Liver (tissue), 8 donors: ENCODE measurements at regions not wholly inside any gene's neighbourhood (a gene's known extent, or its start where the extent isn't known, plus 50 kb on each side); places are given as distances from the start of the nearest gene placed in this dataset.

Experiments
- DNase-seq: peaks from one replicate; pipeline ENCODE4 v3.0.0-alpha.2; 2017; ENCODE audit warnings: low spot score
- H3K27ac ChIP-seq, 2 donors: one replicate each; pipeline ENCODE4 v1.7.0; 2013; ENCODE audit warnings: inconsistent platforms in 2 of 2, low read length in 2 of 2, control low read depth in 1 of 2, low read depth in 1 of 2, mild to moderate bottlenecking in 1 of 2
- H3K27me3 ChIP-seq, 4 donors: one replicate each; pipeline versions ENCODE4 v1.6.1 to v1.7.0; 2013; ENCODE audit warnings: low read length in 3 of 4, inconsistent platforms in 1 of 4, mild to moderate bottlenecking in 1 of 4, moderate library complexity in 1 of 4; ENCODE audit not compliant: control insufficient read depth in 4 of 4, insufficient read depth in 4 of 4
- H3K36me3 ChIP-seq, 4 donors: one replicate each; pipeline versions ENCODE4 v1.6.1 to v1.7.0; 2013; ENCODE audit warnings: low read length in 3 of 4, mild to moderate bottlenecking in 3 of 4, low read depth in 1 of 4, moderate library complexity in 1 of 4; ENCODE audit not compliant: control insufficient read depth in 4 of 4, insufficient read depth in 3 of 4
- H3K4me1 ChIP-seq, 4 donors: one replicate each; pipeline versions ENCODE4 v1.6.1 to v1.7.0; 2013; ENCODE audit warnings: low read length in 3 of 4, mild to moderate bottlenecking in 3 of 4, moderate library complexity in 1 of 4; ENCODE audit not compliant: control insufficient read depth in 4 of 4, insufficient read depth in 4 of 4
- H3K4me3 ChIP-seq, 3 donors: one replicate each; pipeline versions ENCODE4 v1.6.1 to v1.7.0; 2013; ENCODE audit warnings: low read length in 3 of 3, control low read depth in 1 of 3, low read depth in 1 of 3, mild to moderate bottlenecking in 1 of 3
- H3K9ac ChIP-seq, 2 donors: one replicate each; pipeline ENCODE4 v1.7.0; 2013; ENCODE audit warnings: low read length in 2 of 2, mild to moderate bottlenecking in 2 of 2, moderate library complexity in 2 of 2, control low read depth in 1 of 2, low read depth in 1 of 2
- H3K9me3 ChIP-seq, 4 donors: one replicate each; pipeline versions ENCODE4 v1.6.1 to v1.7.0; 2013; ENCODE audit warnings: low read length in 3 of 4; ENCODE audit not compliant: control insufficient read depth in 4 of 4
- ATF3 ChIP-seq: IDR thresholded peaks from 2 replicates; pipeline ENCODE4 v1.6.1; 2016; ENCODE audit warnings: antibody characterized with exemption
- CTCF ChIP-seq: fragments of 150-350 bp; IDR thresholded peaks from 2 replicates; pipeline ENCODE4 v1.5.1; 2017; ENCODE audit warnings: improper control_type of control experiment, low read depth, low read length; ENCODE audit not compliant: missing input control
- FOXA1 ChIP-seq: IDR thresholded peaks from 2 replicates; pipeline ENCODE4 v1.6.1; 2016; ENCODE audit warnings: antibody characterized with exemption
- FOXA2 ChIP-seq: IDR thresholded peaks from 2 replicates; pipeline ENCODE4 v1.6.1; 2016; ENCODE audit warnings: antibody characterized with exemption
- GABPA ChIP-seq, 2 donors: IDR thresholded peaks in 1 of 2; conservative IDR thresholded peaks in 1 of 2; 2 replicates each; pipeline ENCODE4 v1.6.1; 2016; ENCODE audit warnings: antibody characterized with exemption in 2 of 2, mild to moderate bottlenecking in 1 of 2, moderate library complexity in 1 of 2
- HNF4A ChIP-seq, 2 donors: conservative IDR thresholded peaks; 2 replicates each; pipeline ENCODE4 v1.6.1; 2016; ENCODE audit warnings: antibody characterized with exemption in 2 of 2, mild to moderate bottlenecking in 2 of 2
- HNF4G ChIP-seq: IDR thresholded peaks from 2 replicates; pipeline ENCODE4 v1.6.1; 2016; ENCODE audit warnings: antibody characterized with exemption
- JUND ChIP-seq, 2 donors: IDR thresholded peaks; 2 replicates each; pipeline ENCODE4 v1.6.1; 2016; ENCODE audit warnings: antibody characterized with exemption in 2 of 2
- MAX ChIP-seq: IDR thresholded peaks from 2 replicates; pipeline ENCODE4 v1.6.1; 2016; ENCODE audit warnings: antibody characterized with exemption
- NR2F2 ChIP-seq: IDR thresholded peaks from 2 replicates; pipeline ENCODE4 v1.6.1; 2016; ENCODE audit warnings: antibody characterized with exemption
- RAD21 ChIP-seq, 2 donors: IDR thresholded peaks; 2 replicates each; pipeline ENCODE4 v1.6.1; 2016; ENCODE audit warnings: antibody characterized with exemption in 2 of 2, mild to moderate bottlenecking in 2 of 2
- REST ChIP-seq: IDR thresholded peaks from 2 replicates; pipeline ENCODE4 v1.6.1; 2016; ENCODE audit warnings: antibody characterized with exemption, mild to moderate bottlenecking
- RXRA ChIP-seq, 2 donors: IDR thresholded peaks; 2 replicates each; pipeline ENCODE4 v1.6.1; 2017 to 2018; ENCODE audit warnings: antibody characterized with exemption in 2 of 2, mild to moderate bottlenecking in 1 of 2
- SP1 ChIP-seq: IDR thresholded peaks from 2 replicates; pipeline ENCODE4 v1.6.1; 2018; ENCODE audit warnings: antibody characterized with exemption, mild to moderate bottlenecking
- TAF1 ChIP-seq: conservative IDR thresholded peaks from 2 replicates; pipeline ENCODE4 v1.6.1; 2016; ENCODE audit warnings: antibody characterized with exemption, mild to moderate bottlenecking
- YY1 ChIP-seq: IDR thresholded peaks from 2 replicates; pipeline ENCODE4 v1.6.1; 2016; ENCODE audit warnings: antibody characterized with exemption, mild to moderate bottlenecking
- ZBTB33 ChIP-seq: IDR thresholded peaks from 2 replicates; pipeline ENCODE4 v1.6.1; 2016; ENCODE audit warnings: antibody characterized with exemption
- WGBS: extraction: QIAGEN DNeasy Blood & Tissue Kit; methylation state at CpG from one replicate; pipeline ENCODE4 v1.1.7; 2013; 5-methylcytosine and 5-hydroxymethylcytosine counted together
- donor health status: healthy.
- donor health status: healthy.
- donor health status: healthy.
- donor health status: healthy.
- donor health status: healthy.

GRCh38 chr1:55955016-55955621 lies 624.2 kb downstream of the PLPP3 start:
- TF ChIP-seq YY1 = no peak
- TF ChIP-seq HNF4G = no peak
- TF ChIP-seq SP1 = no peak
- no peak for TF ChIP-seq MAX
- TF ChIP-seq HNF4A (conservative IDR thresholded peaks at IDR 0.05) = no peak
- TF ChIP-seq TAF1 = no peak
- no peak for TF ChIP-seq NR2F2
- TF ChIP-seq FOXA2 = no peak
- TF ChIP-seq RXRA (IDR thresholded peaks at IDR 0.05) = no peak
- no peak for TF ChIP-seq ZBTB33
- TF ChIP-seq CTCF = no peak
- no peak for TF ChIP-seq REST
- TF ChIP-seq JUND (IDR thresholded peaks at IDR 0.05) = no peak
- TF ChIP-seq RAD21 (IDR thresholded peaks at IDR 0.05) = no peak
- TF ChIP-seq FOXA1 = no peak
- no peak for TF ChIP-seq GABPA (IDR thresholded peaks at IDR 0.05 in 1 of 2, conservative IDR thresholded peaks at IDR 0.05 in 1 of 2)
- no peak for TF ChIP-seq ATF3
- Histone ChIP-seq H3K4me3 (no peak overlapping the region), H3K27me3 (no peaks in the 10 kb centered on the region), H3K27ac (no peak overlapping the region), H3K36me3 (no peaks in the 10 kb centered on the region), H3K9me3 (peaks cover 0 to 7% (median 0%) of the 10 kb centered on the region in 4 donors), H3K9ac (no peak overlapping the region), H3K4me1 (no peaks in the 10 kb centered on the region)
- DNase-seq = no peak
- 90% methylated on average over 12 of the region's 12 CpGs for WGBS
